ENCODE measurements at regions not wholly inside any gene's neighbourhood (a gene's known extent, or its start where the extent isn't known, plus 50 kb on each side); places are given as distances from the start of the nearest gene placed in this dataset.

DNA sequence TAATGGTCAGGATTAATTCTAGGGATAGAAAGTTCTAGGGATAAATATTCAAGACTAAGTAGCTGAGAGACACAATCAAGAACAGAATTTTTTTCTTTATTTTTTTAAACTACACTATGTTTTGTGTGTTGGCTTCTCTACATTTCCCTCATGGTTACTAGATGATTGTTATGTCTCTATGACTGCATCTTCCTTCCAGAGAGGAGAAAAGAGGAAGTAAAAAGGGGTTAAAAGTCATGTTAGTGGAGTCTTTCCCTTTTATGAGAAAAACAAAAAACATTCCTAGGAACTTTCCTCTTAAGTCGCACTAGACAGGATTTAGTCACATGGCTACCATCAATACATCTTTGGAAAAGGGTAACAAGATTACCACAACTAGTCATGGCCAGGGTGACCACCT is 375.0 kb downstream of the KCNJ2 start:
- Mint-ChIP-seq H3K4me3 (no peak overlapping the region), H3K9me3 (peaks cover 5% of the 10 kb centered on the region), H3K4me1 (peaks cover under 1% of the 10 kb centered on the region), H3K36me3 (no peaks in the 10 kb centered on the region), H3K27ac (no peak overlapping the region), H3K27me3 (ENCODE audit: low read depth) (no peaks in the 10 kb centered on the region)
- DNase-seq (ENCODE audit: low spot score in 2 of 2, unreplicated experiment in 2 of 2): no peak
- TF ChIP-seq, protein P1, sequence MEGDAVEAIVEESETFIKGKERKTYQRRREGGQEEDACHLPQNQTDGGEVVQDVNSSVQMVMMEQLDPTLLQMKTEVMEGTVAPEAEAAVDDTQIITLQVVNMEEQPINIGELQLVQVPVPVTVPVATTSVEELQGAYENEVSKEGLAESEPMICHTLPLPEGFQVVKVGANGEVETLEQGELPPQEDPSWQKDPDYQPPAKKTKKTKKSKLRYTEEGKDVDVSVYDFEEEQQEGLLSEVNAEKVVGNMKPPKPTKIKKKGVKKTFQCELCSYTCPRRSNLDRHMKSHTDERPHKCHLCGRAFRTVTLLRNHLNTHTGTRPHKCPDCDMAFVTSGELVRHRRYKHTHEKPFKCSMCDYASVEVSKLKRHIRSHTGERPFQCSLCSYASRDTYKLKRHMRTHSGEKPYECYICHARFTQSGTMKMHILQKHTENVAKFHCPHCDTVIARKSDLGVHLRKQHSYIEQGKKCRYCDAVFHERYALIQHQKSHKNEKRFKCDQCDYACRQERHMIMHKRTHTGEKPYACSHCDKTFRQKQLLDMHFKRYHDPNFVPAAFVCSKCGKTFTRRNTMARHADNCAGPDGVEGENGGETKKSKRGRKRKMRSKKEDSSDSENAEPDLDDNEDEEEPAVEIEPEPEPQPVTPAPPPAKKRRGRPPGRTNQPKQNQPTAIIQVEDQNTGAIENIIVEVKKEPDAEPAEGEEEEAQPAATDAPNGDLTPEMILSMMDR (IDR thresholded peaks at IDR 0.05; ENCODE audit: unreplicated experiment): no peak

DNA sequence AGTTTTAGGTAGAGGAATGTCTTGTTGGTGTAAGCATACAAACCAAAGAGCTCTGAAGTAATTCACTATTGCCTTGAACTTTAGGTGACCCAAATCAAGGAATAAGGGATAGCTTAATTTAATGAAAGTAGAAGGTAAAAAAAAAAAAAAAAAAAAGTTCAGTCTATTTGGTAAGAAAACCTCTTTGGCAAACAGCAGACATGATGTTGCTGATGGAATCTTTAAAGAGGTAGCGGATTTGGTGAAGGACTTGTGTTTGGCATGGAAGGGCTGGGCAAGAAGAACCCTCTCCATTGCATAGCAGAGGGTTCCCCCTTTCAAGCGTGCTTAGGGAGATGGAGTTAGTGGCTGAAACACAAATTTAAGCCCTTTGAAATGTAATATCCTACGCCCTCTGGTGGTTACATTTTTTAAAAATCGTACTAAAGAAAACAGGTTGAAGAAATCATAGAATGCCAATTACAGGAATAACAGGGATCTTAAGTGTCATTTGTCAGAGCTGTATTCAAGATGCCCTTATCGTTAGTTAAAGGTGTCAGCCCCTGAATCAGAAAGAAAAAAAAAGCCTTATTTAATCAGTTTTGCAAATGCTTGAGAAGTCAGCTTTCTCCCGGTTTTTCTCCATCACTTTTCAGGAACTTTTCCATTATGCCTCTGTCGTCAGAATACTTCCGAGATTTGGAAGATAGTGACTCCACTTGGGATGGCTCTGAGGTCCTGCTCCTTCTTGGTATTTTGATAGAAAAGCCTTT is 383.1 kb downstream of the KCNJ2 start:
- Mint-ChIP-seq H3K27me3 (ENCODE audit: low read depth) (no peaks in the 10 kb centered on the region), H3K36me3 (no peaks in the 10 kb centered on the region), H3K27ac (no peak overlapping the region), H3K4me1 (peaks cover 12% of the 10 kb centered on the region), H3K9me3 (peaks cover 8% of the 10 kb centered on the region), H3K4me3 (no peak overlapping the region)
- TF ChIP-seq, protein P1 (IDR thresholded peaks at IDR 0.05; ENCODE audit: unreplicated experiment): peak; percentile 87
- no peak for DNase-seq (ENCODE audit: low spot score in 2 of 2, unreplicated experiment in 2 of 2)

DNA sequence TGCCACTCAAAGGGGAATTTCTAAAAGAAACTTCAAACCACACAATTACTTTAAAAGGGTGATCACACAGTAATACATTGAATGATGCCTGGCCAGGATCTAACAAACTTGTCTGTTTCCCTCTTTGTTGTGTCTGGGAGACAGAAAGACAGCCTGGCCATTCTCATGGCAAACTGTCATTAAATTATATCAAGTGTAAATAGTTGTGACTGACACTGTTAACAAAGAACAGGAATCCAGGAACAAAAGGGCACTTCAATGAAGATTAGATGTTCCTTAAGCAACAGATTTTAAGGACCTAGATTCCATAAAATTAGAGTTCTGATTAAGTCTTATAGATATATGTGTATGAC is 383.6 kb downstream of the KCNJ2 start:
- no peak for DNase-seq (ENCODE audit: low spot score in 2 of 2, unreplicated experiment in 2 of 2)
- Mint-ChIP-seq H3K36me3 (no peaks in the 10 kb centered on the region), H3K27ac (no peak overlapping the region), H3K27me3 (ENCODE audit: low read depth) (no peaks in the 10 kb centered on the region), H3K4me3 (no peak overlapping the region), H3K9me3 (peaks cover 10% of the 10 kb centered on the region), H3K4me1 (peaks cover 12% of the 10 kb centered on the region)
- TF ChIP-seq, protein P1 (IDR thresholded peaks at IDR 0.05; ENCODE audit: unreplicated experiment): no peak

DNA sequence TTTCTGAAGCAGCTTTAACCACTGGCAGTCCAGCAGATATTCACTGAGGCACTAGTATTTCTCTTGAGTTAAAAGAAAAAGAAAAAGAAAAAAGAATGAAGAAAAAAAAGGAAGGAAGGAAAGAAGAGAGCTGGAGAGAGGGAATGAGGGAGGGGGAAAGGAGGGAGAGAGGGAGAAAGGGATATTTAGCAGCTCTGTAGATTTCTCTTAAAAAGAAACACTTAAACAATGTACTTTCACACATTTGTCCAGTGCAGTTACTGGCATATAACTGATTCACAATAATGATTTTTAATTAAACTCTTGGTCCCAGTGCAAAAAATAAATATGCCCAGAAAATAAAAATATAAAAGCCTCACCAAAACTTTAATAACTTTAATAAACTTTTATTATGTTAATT is 386.4 kb downstream of the KCNJ2 start:
- Mint-ChIP-seq H3K36me3 (no peaks in the 10 kb centered on the region), H3K27ac (no peak overlapping the region), H3K27me3 (ENCODE audit: low read depth) (no peaks in the 10 kb centered on the region), H3K4me3 (no peak overlapping the region), H3K9me3 (peaks cover 10% of the 10 kb centered on the region), H3K4me1 (peaks cover 12% of the 10 kb centered on the region)
- no peak for DNase-seq (ENCODE audit: low spot score in 2 of 2, unreplicated experiment in 2 of 2)
- TF ChIP-seq, protein P1 (IDR thresholded peaks at IDR 0.05; ENCODE audit: unreplicated experiment): no peak

DNA sequence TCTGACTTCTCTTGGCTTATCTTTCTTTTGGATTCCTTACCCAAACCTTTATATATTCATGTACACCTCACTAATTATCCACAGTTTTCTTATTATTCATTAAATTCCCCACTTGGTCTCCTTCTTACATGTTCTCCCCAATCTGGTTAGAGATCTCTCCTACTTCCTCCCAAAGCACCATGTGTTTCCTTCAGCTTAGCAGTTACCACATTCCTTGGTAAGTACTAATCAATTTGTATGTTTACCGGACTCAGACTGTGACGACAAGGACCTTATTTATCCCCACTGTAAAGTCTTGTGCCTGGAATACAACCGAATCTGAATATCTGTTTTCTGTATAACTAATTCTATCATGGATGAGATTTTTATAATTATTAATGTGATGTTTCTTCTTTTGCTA is 389.5 kb downstream of the KCNJ2 start:
- no peaks in the 10 kb centered on the region for H3K27me3 Mint-ChIP-seq (ENCODE audit: low read depth)
- DNase-seq (ENCODE audit: low spot score in 2 of 2, unreplicated experiment in 2 of 2): no peak

More for the DNA sequence above, 389.5 kb downstream of the KCNJ2 start:
- no peak overlapping the region for H3K27ac Mint-ChIP-seq
- TF ChIP-seq, protein P1 (IDR thresholded peaks at IDR 0.05; ENCODE audit: unreplicated experiment): no peak
- no peaks in the 10 kb centered on the region for H3K36me3 Mint-ChIP-seq
- H3K4me3 Mint-ChIP-seq: no peak overlapping the region
- H3K9me3 Mint-ChIP-seq: peaks cover 10% of the 10 kb centered on the region
- H3K4me1 Mint-ChIP-seq: peaks cover 7% of the 10 kb centered on the region
